Cardiac fibroblast (primary cell): ENCODE measurements at regions not wholly inside any gene's neighbourhood (a gene's known extent, or its start where the extent isn't known, plus 50 kb on each side); places are given as distances from the start of the nearest gene placed in this dataset.

ENCODE experiments used
- DNase-seq, 2 donors: peaks; one replicate each; pipeline versions ENCODE4 v3.0.0 to v3.0.0-alpha.2; 2010; ENCODE audit warnings: low read depth in 2 of 2
- H3K4me3 ChIP-seq, 2 donors: replicated peaks in 1 of 2; 1 replicate in 1 of 2; 2 replicates in 1 of 2; pipeline ENCODE4 v1.5.1; 2011; ENCODE audit warnings: low read depth in 2 of 2, low read length in 2 of 2, mild to moderate bottlenecking in 2 of 2, moderate library complexity in 1 of 2
- CTCF ChIP-seq: IDR thresholded peaks from one replicate; pipeline ENCODE4 v1.5.1; 2011; ENCODE audit warnings: low read depth, mild to moderate bottlenecking, low read length, inconsistent platforms

- peak; percentile 20 to 25 for DNase-seq
- no peak overlapping the region for H3K4me3 ChIP-seq
- no peak for TF ChIP-seq CTCF
These were observed 291.6 kb upstream of the C9orf72 start for GRCh38 chr9:27864644-27865438.

GRCh38 chr9:27866741-27867140 is 293.5 kb upstream of the C9orf72 start:
- DNase-seq = no peak
- no peak for TF ChIP-seq CTCF
- no peak overlapping the region for H3K4me3 ChIP-seq

- no peak overlapping the region for H3K4me3 ChIP-seq
- no peak for TF ChIP-seq CTCF
- no peak for DNase-seq
These were observed 297.1 kb upstream of the C9orf72 start for GRCh38 chr9:27870404-27870803.

GRCh38 chr9:27880156-27880555 is 306.9 kb upstream of the C9orf72 start:
- H3K4me3 ChIP-seq = no peak overlapping the region
- TF ChIP-seq CTCF = no peak
- no peak for DNase-seq

GRCh38 chr9:27880635-27881034 is 307.4 kb upstream of the C9orf72 start:
- no peak for TF ChIP-seq CTCF
- no peak overlapping the region for H3K4me3 ChIP-seq
- no peak for DNase-seq

- peak; percentile 77 for TF ChIP-seq CTCF
- H3K4me3 ChIP-seq = no peak overlapping the region
- peak in 1 of 2 donors; percentile 3 for DNase-seq
These were observed 315.5 kb upstream of the C9orf72 start for GRCh38 chr9:27888661-27889295.
